Activated T-cell treated with anti-CD3 and anti-CD28 coated beads, Interleukin-2, amount 50 U/mL, for 24 hours (primary cell): ENCODE measurements at regions not wholly inside any gene's neighbourhood (a gene's known extent, or its start where the extent isn't known, plus 50 kb on each side); places are given as distances from the start of the nearest gene placed in this dataset.

Source experiments
- DNase-seq: peaks from one replicate; pipeline ENCODE4 v3.0.0-alpha.2; 2020
- H3K27ac Mint-ChIP-seq: 2 replicates; pipeline ENCODE4 v1.8.0; 2020; ENCODE audit warnings: mild to moderate bottlenecking, mixed read lengths
- H3K27me3 Mint-ChIP-seq: 2 replicates; pipeline ENCODE4 v1.8.0; 2020; ENCODE audit warnings: mixed read lengths
- H3K36me3 Mint-ChIP-seq: 2 replicates; pipeline ENCODE4 v1.8.0; 2020; ENCODE audit warnings: low read depth, mixed read lengths
- H3K4me1 Mint-ChIP-seq: 2 replicates; pipeline ENCODE4 v1.8.0; 2020; ENCODE audit warnings: low read depth, mixed read lengths
- H3K4me3 Mint-ChIP-seq: 2 replicates; pipeline ENCODE4 v1.8.0; 2020; ENCODE audit warnings: mild to moderate bottlenecking, moderate library complexity, mixed read lengths
- H3K9me3 Mint-ChIP-seq: 2 replicates; pipeline ENCODE4 v1.8.0; 2020; ENCODE audit warnings: mixed read lengths

- peaks cover 17% of the 10 kb centered on the region for H3K9me3 Mint-ChIP-seq
- DNase-seq: no peak
- no peak overlapping the region for H3K4me3 Mint-ChIP-seq
- H3K4me1 Mint-ChIP-seq: no peaks in the 10 kb centered on the region
- H3K36me3 Mint-ChIP-seq: no peaks in the 10 kb centered on the region
- H3K27me3 Mint-ChIP-seq: no peaks in the 10 kb centered on the region
- no peak overlapping the region for H3K27ac Mint-ChIP-seq
These were observed 855.8 kb upstream of the PRMT6 start for GRCh38 chr1:106200711-106201110.

GRCh38 chr1:106207185-106207584 is 849.3 kb upstream of the PRMT6 start:
- Mint-ChIP-seq H3K27ac (no peak overlapping the region), H3K9me3 (peaks cover 5% of the 10 kb centered on the region), H3K4me1 (no peaks in the 10 kb centered on the region), H3K4me3 (no peak overlapping the region), H3K27me3 (no peaks in the 10 kb centered on the region), H3K36me3 (no peaks in the 10 kb centered on the region)
- DNase-seq: no peak

GRCh38 chr1:106217765-106218164 is 838.7 kb upstream of the PRMT6 start:
- Mint-ChIP-seq H3K27me3 (no peaks in the 10 kb centered on the region), H3K36me3 (no peaks in the 10 kb centered on the region), H3K4me1 (no peaks in the 10 kb centered on the region), H3K4me3 (no peak overlapping the region), H3K27ac (no peak overlapping the region), H3K9me3 (peaks cover 4% of the 10 kb centered on the region)
- no peak for DNase-seq

GRCh38 chr1:106222403-106222802 is 834.1 kb upstream of the PRMT6 start:
- no peak for DNase-seq
- Mint-ChIP-seq H3K4me3 (no peak overlapping the region), H3K4me1 (no peaks in the 10 kb centered on the region), H3K36me3 (no peaks in the 10 kb centered on the region), H3K27me3 (no peaks in the 10 kb centered on the region), H3K9me3 (peaks cover 4% of the 10 kb centered on the region), H3K27ac (no peak overlapping the region)

GRCh38 chr1:106223213-106223612 is 833.3 kb upstream of the PRMT6 start:
- no peaks in the 10 kb centered on the region for H3K27me3 Mint-ChIP-seq
- no peaks in the 10 kb centered on the region for H3K4me1 Mint-ChIP-seq
- H3K36me3 Mint-ChIP-seq: no peaks in the 10 kb centered on the region
- DNase-seq: no peak
- H3K9me3 Mint-ChIP-seq: peaks cover 4% of the 10 kb centered on the region
- H3K4me3 Mint-ChIP-seq: no peak overlapping the region
- no peak overlapping the region for H3K27ac Mint-ChIP-seq

- H3K9me3 Mint-ChIP-seq: peaks cover 6% of the 10 kb centered on the region
- H3K4me1 Mint-ChIP-seq: no peaks in the 10 kb centered on the region
- no peak overlapping the region for H3K27ac Mint-ChIP-seq
- H3K4me3 Mint-ChIP-seq: no peak overlapping the region
- DNase-seq: no peak
- no peaks in the 10 kb centered on the region for H3K27me3 Mint-ChIP-seq
- H3K36me3 Mint-ChIP-seq: no peaks in the 10 kb centered on the region
These were observed 832.0 kb upstream of the PRMT6 start for GRCh38 chr1:106224426-106224825.

- Mint-ChIP-seq H3K4me3 (no peak overlapping the region), H3K4me1 (no peaks in the 10 kb centered on the region), H3K36me3 (no peaks in the 10 kb centered on the region), H3K9me3 (peaks cover 6% of the 10 kb centered on the region), H3K27ac (no peak overlapping the region), H3K27me3 (no peaks in the 10 kb centered on the region)
- no peak for DNase-seq
These were observed 831.1 kb upstream of the PRMT6 start for GRCh38 chr1:106225403-106225802.

- DNase-seq: no peak
- Mint-ChIP-seq H3K9me3 (peaks cover 9% of the 10 kb centered on the region), H3K27ac (no peak overlapping the region), H3K27me3 (no peaks in the 10 kb centered on the region), H3K36me3 (no peaks in the 10 kb centered on the region), H3K4me3 (no peak overlapping the region), H3K4me1 (no peaks in the 10 kb centered on the region)
These were observed 829.9 kb upstream of the PRMT6 start for GRCh38 chr1:106226550-106226949.

- Mint-ChIP-seq H3K27me3 (no peaks in the 10 kb centered on the region), H3K36me3 (no peaks in the 10 kb centered on the region), H3K9me3 (peaks cover 14% of the 10 kb centered on the region), H3K4me1 (no peaks in the 10 kb centered on the region), H3K27ac (no peak overlapping the region), H3K4me3 (no peak overlapping the region)
- DNase-seq: no peak
These were observed 824.3 kb upstream of the PRMT6 start for GRCh38 chr1:106232128-106232527.

GRCh38 chr1:106233511-106233910 is 823.0 kb upstream of the PRMT6 start:
- peaks cover 16% of the 10 kb centered on the region for H3K9me3 Mint-ChIP-seq
- no peak overlapping the region for H3K27ac Mint-ChIP-seq
- no peak overlapping the region for H3K4me3 Mint-ChIP-seq
- DNase-seq: no peak
- H3K4me1 Mint-ChIP-seq: no peaks in the 10 kb centered on the region
- no peaks in the 10 kb centered on the region for H3K36me3 Mint-ChIP-seq
- H3K27me3 Mint-ChIP-seq: no peaks in the 10 kb centered on the region

- H3K4me1 Mint-ChIP-seq: no peaks in the 10 kb centered on the region
- DNase-seq: no peak
- H3K9me3 Mint-ChIP-seq: peaks cover 9% of the 10 kb centered on the region
- no peak overlapping the region for H3K27ac Mint-ChIP-seq
- no peaks in the 10 kb centered on the region for H3K36me3 Mint-ChIP-seq
- no peak overlapping the region for H3K4me3 Mint-ChIP-seq
- no peaks in the 10 kb centered on the region for H3K27me3 Mint-ChIP-seq
These were observed 807.1 kb upstream of the PRMT6 start for GRCh38 chr1:106249365-106249764.

GRCh38 chr1:106249810-106250209 is 806.7 kb upstream of the PRMT6 start:
- no peak overlapping the region for H3K27ac Mint-ChIP-seq
- no peaks in the 10 kb centered on the region for H3K27me3 Mint-ChIP-seq
- DNase-seq: no peak
- H3K4me1 Mint-ChIP-seq: no peaks in the 10 kb centered on the region
- peaks cover 10% of the 10 kb centered on the region for H3K9me3 Mint-ChIP-seq
- no peak overlapping the region for H3K4me3 Mint-ChIP-seq
- no peaks in the 10 kb centered on the region for H3K36me3 Mint-ChIP-seq

GRCh38 chr1:106254748-106255147 is 801.7 kb upstream of the PRMT6 start:
- Mint-ChIP-seq H3K27ac (no peak overlapping the region), H3K4me1 (no peaks in the 10 kb centered on the region), H3K4me3 (no peak overlapping the region), H3K36me3 (no peaks in the 10 kb centered on the region), H3K9me3 (peaks cover 20% of the 10 kb centered on the region), H3K27me3 (no peaks in the 10 kb centered on the region)
- DNase-seq: no peak

GRCh38 chr1:106266786-106267185 is 789.7 kb upstream of the PRMT6 start:
- Mint-ChIP-seq H3K4me3 (no peak overlapping the region), H3K36me3 (no peaks in the 10 kb centered on the region), H3K27ac (no peak overlapping the region), H3K27me3 (no peaks in the 10 kb centered on the region), H3K9me3 (peaks cover 21% of the 10 kb centered on the region), H3K4me1 (no peaks in the 10 kb centered on the region)
- no peak for DNase-seq

- peaks cover 20% of the 10 kb centered on the region for H3K9me3 Mint-ChIP-seq
- DNase-seq: no peak
These were observed 788.4 kb upstream of the PRMT6 start for GRCh38 chr1:106268070-106268469.

GRCh38 chr1:106276871-106277270 is 779.6 kb upstream of the PRMT6 start:
- H3K4me1 Mint-ChIP-seq: no peaks in the 10 kb centered on the region
- H3K27ac Mint-ChIP-seq: no peak overlapping the region
- H3K4me3 Mint-ChIP-seq: no peak overlapping the region
- DNase-seq: no peak
- H3K9me3 Mint-ChIP-seq: peaks cover 17% of the 10 kb centered on the region
- no peaks in the 10 kb centered on the region for H3K36me3 Mint-ChIP-seq
- H3K27me3 Mint-ChIP-seq: no peaks in the 10 kb centered on the region

More at GRCh38 chr1:106268070-106268469, 788.4 kb upstream of the PRMT6 start:
- Mint-ChIP-seq H3K27ac (no peak overlapping the region), H3K27me3 (no peaks in the 10 kb centered on the region), H3K4me1 (no peaks in the 10 kb centered on the region), H3K4me3 (no peak overlapping the region), H3K36me3 (no peaks in the 10 kb centered on the region)
